NCI-H510A (cell line): ENCODE measurements at regions not wholly inside any gene's neighbourhood (a gene's known extent, or its start where the extent isn't known, plus 50 kb on each side); places are given as distances from the start of the nearest gene placed in this dataset.

ENCODE experiments used
- DNase-seq: peaks from one replicate; lab custom pipeline; 2025; lab: John Stamatoyannopoulos, UW

- no peak for DNase-seq
These were observed 422.2 kb upstream of the CDH11 start for GRCh38 chr16:65543781-65544740.

- no peak for DNase-seq
These were observed 419.8 kb upstream of the CDH11 start for GRCh38 chr16:65541646-65542045.

GRCh38 chr16:65540901-65541300, 419.0 kb upstream of the CDH11 start:
- DNase-seq = no peak

GRCh38 chr16:65538976-65539375, 417.1 kb upstream of the CDH11 start:
- no peak for DNase-seq

- no peak for DNase-seq
These were observed 415.5 kb upstream of the CDH11 start for GRCh38 chr16:65537336-65537735.

- DNase-seq = no peak
These were observed 412.3 kb upstream of the CDH11 start for GRCh38 chr16:65534121-65534528.

GRCh38 chr16:65532846-65533245, 411.0 kb upstream of the CDH11 start:
- no peak for DNase-seq

- no peak for DNase-seq
These were observed 410.4 kb upstream of the CDH11 start for GRCh38 chr16:65532258-65532657.

GRCh38 chr16:65531475-65531874, 409.6 kb upstream of the CDH11 start:
- no peak for DNase-seq

GRCh38 chr16:65525707-65526106, 403.8 kb upstream of the CDH11 start:
- DNase-seq = no peak

GRCh38 chr16:65524997-65525396, 403.1 kb upstream of the CDH11 start:
- no peak for DNase-seq

- no peak for DNase-seq
These were observed 402.4 kb upstream of the CDH11 start for GRCh38 chr16:65524231-65524630.

GRCh38 chr16:65523283-65523944, 401.6 kb upstream of the CDH11 start:
- DNase-seq = no peak

- DNase-seq = no peak
These were observed 400.5 kb upstream of the CDH11 start for GRCh38 chr16:65522412-65522811.

GRCh38 chr16:65521633-65522328, 399.9 kb upstream of the CDH11 start:
- DNase-seq = no peak

- DNase-seq = no peak
These were observed 397.5 kb upstream of the CDH11 start for GRCh38 chr16:65519402-65519801.

GRCh38 chr16:65515193-65515592, 393.3 kb upstream of the CDH11 start:
- no peak for DNase-seq

GRCh38 chr16:65510850-65511249, 389.0 kb upstream of the CDH11 start:
- no peak for DNase-seq

- DNase-seq = no peak
These were observed 388.4 kb upstream of the CDH11 start for GRCh38 chr16:65510241-65510640.

- DNase-seq = no peak
These were observed 387.3 kb upstream of the CDH11 start for GRCh38 chr16:65509172-65509571.

- DNase-seq = no peak
These were observed 379.1 kb upstream of the CDH11 start for GRCh38 chr16:65500919-65501318.

GRCh38 chr16:65500007-65500406, 378.1 kb upstream of the CDH11 start:
- no peak for DNase-seq

- no peak for DNase-seq
These were observed 377.7 kb upstream of the CDH11 start for GRCh38 chr16:65499566-65499965.
